Endothelial cell of umbilical vein (primary cell): ENCODE measurements at regions not wholly inside any gene's neighbourhood (a gene's known extent, or its start where the extent isn't known, plus 50 kb on each side); places are given as distances from the start of the nearest gene placed in this dataset.
"Not testable (repeated sequence)": the region's sequence is repeated elsewhere in the genome, so short reads cannot be mapped to it uniquely, and the experiment has no call there.

ENCODE experiments used
- BruUV-seq: library from RNA; stranded (reverse); fragments of 400-500 nt; replicated peaks from 2 replicates; lab custom pipeline; 2021; lab: Mats Ljungman, UMichigan
- CTCF ChIA-PET: fragments of 300-600, 350-600 bp; sonication (Branson Sonifier 250); formaldehyde crosslinking; loops from one replicate; lab custom pipeline; 2021; ENCODE audit warnings: antibody characterized with exemption, inconsistent platforms; lab: Charles Lee
- POLR2A ChIA-PET: fragments of 300-600, 350-600 bp; sonication (Branson Sonifier 250); formaldehyde crosslinking; loops from one replicate; lab custom pipeline; 2021; ENCODE audit warnings: antibody characterized with exemption, inconsistent platforms; lab: Charles Lee
- DNase-seq: peaks from one replicate; pipeline ENCODE4 v3.0.0-alpha.2; 2011; ENCODE audit warnings: low read depth, low spot score
- FAIRE-seq: peaks from 2 replicates; lab custom pipeline; 2011; peaks lifted over from hg19 to GRCh38; lab: Jason Lieb, UNC
- H2AFZ ChIP-seq: 2 replicates; pipeline ENCODE4 v1.6.0; 2012; ENCODE audit warnings: low read depth, low read length, control low read depth, inconsistent platforms
- H3K27ac ChIP-seq: 2 replicates; pipeline ENCODE4 v1.5.1; 2011; ENCODE audit warnings: low read depth, mild to moderate bottlenecking, control low read depth, low read length, moderate library complexity; ENCODE audit not compliant: insufficient read depth
- H3K27me3 ChIP-seq, 2 experiments: 2 replicates each; pipeline versions ENCODE4 v1.6.0 to v1.6.1; 2011; ENCODE audit warnings: low read length in 2 of 2, mixed read lengths in 1 of 2; ENCODE audit not compliant: control insufficient read depth in 2 of 2, insufficient read depth in 2 of 2
- H3K36me3 ChIP-seq, 2 experiments: 2 replicates in 1 of 2; 3 replicates in 1 of 2; pipeline ENCODE4 v1.5.1; 2011; ENCODE audit warnings: low read length in 2 of 2, mild to moderate bottlenecking in 1 of 2, moderate library complexity in 1 of 2; ENCODE audit not compliant: control insufficient read depth in 2 of 2, insufficient read depth in 2 of 2; ENCODE audit errors: extremely low read depth in 1 of 2
- H3K4me1 ChIP-seq: 3 replicates; pipeline ENCODE4 v1.5.1; 2011; ENCODE audit warnings: mild to moderate bottlenecking, low read length; ENCODE audit not compliant: control insufficient read depth, insufficient read depth; ENCODE audit errors: extremely low read depth
- H3K4me2 ChIP-seq: 2 replicates; pipeline ENCODE4 v1.6.1; 2011; ENCODE audit warnings: low read length, control low read depth, mixed read lengths; ENCODE audit not compliant: insufficient read depth
- H3K4me3 ChIP-seq, 3 experiments: fragments of 200-600 bp in 1 of 3; sonication (generic), shearing (Covaris generic) in 1 of 3; replicated peaks in 1 of 3; 2 replicates each; pipeline ENCODE4 v1.5.1; 2011 to 2016; ENCODE audit warnings: control low read depth in 3 of 3, low read length in 3 of 3, mild to moderate bottlenecking in 2 of 3, inconsistent platforms in 1 of 3, low read depth in 1 of 3, moderate library complexity in 1 of 3; ENCODE audit not compliant: insufficient read depth in 1 of 3
- H3K79me2 ChIP-seq: 2 replicates; pipeline ENCODE4 v1.6.0; 2012; ENCODE audit warnings: low read length, inconsistent platforms; ENCODE audit not compliant: control insufficient read depth, insufficient read depth
- H3K9ac ChIP-seq: replicated peaks from 2 replicates; pipeline ENCODE3; 2011; ENCODE audit warnings: low read length, control low read depth; ENCODE audit not compliant: insufficient read depth; ENCODE audit errors: extremely low read depth
- H3K9me1 ChIP-seq: replicated peaks from 3 replicates; pipeline ENCODE4 v1.6.0; 2011; ENCODE audit warnings: mild to moderate bottlenecking, low read length; ENCODE audit not compliant: control insufficient read depth, insufficient read depth; ENCODE audit errors: extremely low read depth
- H3K9me3 ChIP-seq: replicated peaks from 2 replicates; pipeline ENCODE4 v1.5.1; 2012; ENCODE audit warnings: low read length, inconsistent platforms; ENCODE audit not compliant: control insufficient read depth, insufficient read depth
- H4K20me1 ChIP-seq: replicated peaks from 2 replicates; pipeline ENCODE3; 2011; ENCODE audit warnings: mild to moderate bottlenecking, low read length; ENCODE audit not compliant: control insufficient read depth, insufficient read depth; ENCODE audit errors: extremely low read depth
- dilution Hi-C: fragments of 300-500 bp; cut with MboI; formaldehyde crosslinking; loops from one replicate; pipeline ENCODE4 v1.15.0; 2019; ENCODE audit warnings: low sequenced_read_pairs; ENCODE audit not compliant: extremely low pct_ligation_motif_present
- intact Hi-C: fragments of 100-400 bp; cut with micrococcal nuclease; formaldehyde crosslinking; loops from one replicate; pipeline ENCODE4 v1.10.0; 2022

DNA sequence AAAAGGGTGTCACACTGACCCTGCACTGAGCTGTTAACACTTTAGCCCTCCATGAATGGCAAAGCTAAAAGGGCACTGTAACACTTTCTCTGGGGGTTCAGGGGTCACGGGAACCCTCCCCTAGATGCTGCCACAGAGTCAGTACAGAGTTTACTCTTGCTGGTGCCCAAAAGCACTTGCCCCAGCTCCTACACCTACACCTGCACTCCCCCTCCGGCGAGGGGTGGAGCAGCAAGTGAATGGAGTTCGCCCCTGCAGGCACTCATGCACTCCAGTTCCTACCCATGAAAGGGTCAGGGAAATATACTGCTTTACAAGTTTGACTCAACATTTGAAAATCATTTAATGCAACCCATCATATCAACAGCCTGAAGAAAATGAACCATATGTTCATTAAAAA is 355.7 kb upstream of the SPATA31A3 start:
- H3K9ac ChIP-seq, H3K9me3 ChIP-seq, H3K79me2 ChIP-seq, H2AFZ ChIP-seq, H4K20me1 ChIP-seq, H3K4me3 ChIP-seq, CTCF ChIA-PET, POLR2A ChIA-PET, H3K36me3 ChIP-seq, BruUV-seq, intact Hi-C loops, H3K27ac ChIP-seq, dilution Hi-C loops, H3K4me1 ChIP-seq, DNase-seq, H3K9me1 ChIP-seq, H3K4me2 ChIP-seq, H3K27me3 ChIP-seq, FAIRE-seq: not testable (repeated sequence)

DNA sequence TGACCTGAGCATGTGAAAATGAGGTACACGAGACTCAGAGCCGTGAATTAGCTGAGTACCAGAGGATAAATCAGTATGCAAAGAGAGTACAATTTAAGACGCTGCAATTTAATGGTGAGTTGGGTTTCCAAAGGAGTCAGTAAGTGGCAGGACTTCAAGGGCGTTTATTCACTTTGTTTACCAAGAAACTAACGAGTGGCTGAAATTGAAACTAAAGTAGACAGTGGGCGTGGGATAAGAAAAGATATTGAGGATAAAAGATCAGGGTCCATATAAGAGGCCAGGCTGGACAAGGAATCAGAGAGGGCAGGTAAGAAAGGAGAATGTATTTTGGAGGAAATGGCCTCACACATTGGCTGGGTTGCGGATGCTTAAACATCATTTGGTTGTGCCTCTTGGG is 346.9 kb upstream of the SPATA31A3 start:
- H4K20me1 ChIP-seq, POLR2A ChIA-PET, H3K9me1 ChIP-seq, H3K4me3 ChIP-seq, dilution Hi-C loops, CTCF ChIA-PET, H3K4me1 ChIP-seq, H2AFZ ChIP-seq, FAIRE-seq, H3K36me3 ChIP-seq, H3K27me3 ChIP-seq, H3K9ac ChIP-seq, DNase-seq, H3K9me3 ChIP-seq, intact Hi-C loops, H3K4me2 ChIP-seq, BruUV-seq, H3K27ac ChIP-seq, H3K79me2 ChIP-seq: not testable (repeated sequence)

DNA sequence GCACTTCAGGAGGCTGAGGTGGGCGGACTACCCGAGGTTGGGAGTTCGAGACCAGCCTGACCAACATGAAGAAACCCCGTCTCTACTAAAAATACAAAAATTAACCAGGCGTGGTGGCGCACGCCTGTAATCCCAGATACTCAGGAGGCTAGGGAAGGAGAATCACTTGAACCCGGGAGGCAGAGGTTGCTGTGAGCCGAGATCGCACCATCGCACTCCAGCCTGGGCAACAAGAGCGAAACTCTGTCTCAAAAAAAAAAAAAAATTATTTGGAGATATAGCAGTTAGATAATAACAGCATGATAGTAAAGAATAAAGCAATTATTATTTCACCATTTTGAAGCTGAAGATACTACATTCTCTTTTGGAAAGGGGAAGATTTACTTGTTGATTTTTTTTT is 345.9 kb upstream of the SPATA31A3 start:
- BruUV-seq, H4K20me1 ChIP-seq, DNase-seq, H3K4me1 ChIP-seq, POLR2A ChIA-PET, intact Hi-C loops, H3K4me2 ChIP-seq, H3K9me1 ChIP-seq, H2AFZ ChIP-seq, H3K9me3 ChIP-seq, H3K4me3 ChIP-seq, H3K79me2 ChIP-seq, CTCF ChIA-PET, H3K9ac ChIP-seq, H3K27me3 ChIP-seq, H3K36me3 ChIP-seq, H3K27ac ChIP-seq, dilution Hi-C loops, FAIRE-seq: not testable (repeated sequence)

DNA sequence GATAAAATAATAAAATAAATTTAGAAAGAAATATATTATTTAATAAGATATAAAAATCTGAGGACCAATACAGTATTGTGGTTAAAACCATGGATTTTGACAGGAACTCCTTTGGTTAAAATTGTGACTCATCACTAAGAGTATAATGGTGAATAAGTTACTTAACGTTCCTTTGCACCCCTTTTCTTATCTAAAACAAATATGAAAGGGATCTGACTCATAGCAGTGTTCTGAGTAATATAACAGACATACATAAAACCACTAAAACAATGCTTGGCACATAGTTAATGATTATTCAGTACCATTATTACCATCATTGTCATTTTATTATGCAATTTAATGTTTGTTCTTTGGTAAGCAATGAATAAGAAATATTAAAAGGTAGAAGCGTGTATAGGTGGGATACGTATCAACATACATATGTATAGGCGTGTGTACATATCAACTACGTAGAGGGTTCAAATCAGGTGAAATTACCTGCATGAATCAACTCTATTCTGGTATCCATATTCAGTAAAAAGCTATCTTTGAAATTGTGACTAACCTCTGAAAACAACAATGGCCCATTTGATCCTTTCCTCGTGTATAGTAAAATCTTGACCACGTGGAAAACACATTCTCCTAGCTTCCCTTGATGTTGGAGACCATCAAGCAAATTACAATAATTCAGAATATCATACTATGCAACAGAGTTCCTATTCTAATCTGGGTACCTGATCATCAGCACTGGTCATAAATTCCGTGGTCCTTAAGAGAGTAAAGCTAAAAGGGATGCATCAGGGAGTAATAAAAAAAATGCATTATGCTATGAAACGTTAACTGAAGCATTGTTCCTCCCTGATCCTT is 342.6 kb upstream of the SPATA31A3 start:
- H4K20me1 ChIP-seq, H3K9me1 ChIP-seq, H3K79me2 ChIP-seq, POLR2A ChIA-PET, BruUV-seq, H3K27me3 ChIP-seq, H3K4me2 ChIP-seq, H3K9me3 ChIP-seq, H3K4me3 ChIP-seq, H3K4me1 ChIP-seq, H2AFZ ChIP-seq, FAIRE-seq, H3K36me3 ChIP-seq, DNase-seq, dilution Hi-C loops, CTCF ChIA-PET, H3K9ac ChIP-seq, H3K27ac ChIP-seq, intact Hi-C loops: not testable (repeated sequence)
